Tibial artery (tissue), 4 donors: ENCODE measurements at regions not wholly inside any gene's neighbourhood (a gene's known extent, or its start where the extent isn't known, plus 50 kb on each side); places are given as distances from the start of the nearest gene placed in this dataset.

Source experiments
- DNase-seq, 2 donors: peaks; one replicate each; pipeline ENCODE4 v3.0.0-alpha.2; 2019
- H3K27ac ChIP-seq, 2 donors: fragments of 200-600 bp; sonication (generic) in 1 of 2; 1 replicate in 1 of 2; 2 replicates in 1 of 2; pipeline ENCODE4 v1.5.1; 2018 to 2019; ENCODE audit warnings: mild to moderate bottlenecking in 1 of 2
- H3K27me3 ChIP-seq, 2 donors: fragments of 200-600 bp; sonication (generic) in 1 of 2; one replicate each; pipeline versions ENCODE4 v1.5.1 to v1.6.0; 2016 to 2019
- H3K36me3 ChIP-seq, 3 donors: fragments of 200-600 bp; sonication (generic) in 2 of 3; one replicate each; pipeline ENCODE4 v1.5.1; 2016 to 2019; ENCODE audit warnings: mild to moderate bottlenecking in 2 of 3
- H3K4me1 ChIP-seq, 4 donors: fragments of 200-600 bp; sonication (generic) in 2 of 4; 1 replicate in 3 of 4; 2 replicates in 1 of 4; pipeline ENCODE4 v1.5.1; 2016 to 2019
- H3K4me3 ChIP-seq, 2 donors: fragments of 200-600 bp; sonication (generic) in 1 of 2; 1 replicate in 1 of 2; 2 replicates in 1 of 2; pipeline ENCODE4 v1.5.1; 2018 to 2019; ENCODE audit warnings: mild to moderate bottlenecking in 2 of 2
- H3K9me3 ChIP-seq, 3 donors: fragments of 200-600 bp; sonication (generic) in 1 of 3; one replicate each; pipeline ENCODE4 v1.5.1; 2016 to 2019
- intact Hi-C: fragments of 100-400 bp; cut with DNase I; formaldehyde crosslinking; loops from one replicate; pipeline ENCODE4 v1.15.0; 2023; ENCODE audit warnings: low total_unique reads
- TF ChIP-seq, protein P1 (sequence below), 2 experiments: fragments of 200-600 bp in 1 of 2; fragments of 450-650 bp in 1 of 2; IDR thresholded peaks; one replicate each; pipeline ENCODE4 v1.5.1; 2017 to 2019; ENCODE audit warnings: antibody characterized with exemption in 2 of 2, mild to moderate bottlenecking in 1 of 2, moderate library complexity in 1 of 2

- peak in 1 of 2 donors; percentile 49 for DNase-seq
- intact Hi-C loops, result no loop called here
- Histone ChIP-seq H3K36me3 (no peaks in the 10 kb centered on the region), H3K27me3 (no peaks in the 10 kb centered on the region), H3K4me1 (peaks cover 0 to 27% (median 6%) of the 10 kb centered on the region in 4 donors), H3K4me3 (peak overlapping the region in 1 of 2 donors; percentile 7), H3K27ac (peak overlapping the region; percentile 42), H3K9me3 (no peaks in the 10 kb centered on the region)
- TF ChIP-seq, protein P1, sequence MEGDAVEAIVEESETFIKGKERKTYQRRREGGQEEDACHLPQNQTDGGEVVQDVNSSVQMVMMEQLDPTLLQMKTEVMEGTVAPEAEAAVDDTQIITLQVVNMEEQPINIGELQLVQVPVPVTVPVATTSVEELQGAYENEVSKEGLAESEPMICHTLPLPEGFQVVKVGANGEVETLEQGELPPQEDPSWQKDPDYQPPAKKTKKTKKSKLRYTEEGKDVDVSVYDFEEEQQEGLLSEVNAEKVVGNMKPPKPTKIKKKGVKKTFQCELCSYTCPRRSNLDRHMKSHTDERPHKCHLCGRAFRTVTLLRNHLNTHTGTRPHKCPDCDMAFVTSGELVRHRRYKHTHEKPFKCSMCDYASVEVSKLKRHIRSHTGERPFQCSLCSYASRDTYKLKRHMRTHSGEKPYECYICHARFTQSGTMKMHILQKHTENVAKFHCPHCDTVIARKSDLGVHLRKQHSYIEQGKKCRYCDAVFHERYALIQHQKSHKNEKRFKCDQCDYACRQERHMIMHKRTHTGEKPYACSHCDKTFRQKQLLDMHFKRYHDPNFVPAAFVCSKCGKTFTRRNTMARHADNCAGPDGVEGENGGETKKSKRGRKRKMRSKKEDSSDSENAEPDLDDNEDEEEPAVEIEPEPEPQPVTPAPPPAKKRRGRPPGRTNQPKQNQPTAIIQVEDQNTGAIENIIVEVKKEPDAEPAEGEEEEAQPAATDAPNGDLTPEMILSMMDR (IDR thresholded peaks at IDR 0.05), result no peak
Measured at GRCh38 chr2:144607891-144608521, 88.1 kb upstream of the ZEB2 start.

DNA sequence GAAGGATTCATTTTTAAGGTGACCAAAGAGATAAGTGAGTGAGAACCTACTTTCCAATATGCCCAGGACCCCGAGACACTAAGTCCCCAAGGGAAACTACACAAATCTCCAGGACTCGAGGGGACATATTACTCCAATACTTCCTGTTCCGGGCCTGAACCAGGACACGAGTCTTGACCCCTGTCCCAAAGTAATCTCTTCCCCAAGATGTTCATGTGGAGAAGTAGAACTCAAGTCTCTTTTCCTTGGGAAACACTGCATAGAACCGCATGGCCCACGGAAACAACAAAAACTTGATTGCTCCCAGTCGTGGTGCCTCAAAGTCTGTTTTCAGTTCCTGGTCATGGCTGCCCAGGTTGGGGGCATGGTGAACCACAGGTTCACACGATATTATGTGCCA is 87.2 kb upstream of the ZEB2 start:
- DNase-seq, result no peak
- no peak overlapping the region for H3K4me3 ChIP-seq
- H3K27ac ChIP-seq, result peak overlapping the region; percentile 42
- H3K36me3 ChIP-seq, result no peaks in the 10 kb centered on the region
- no peaks in the 10 kb centered on the region for H3K27me3 ChIP-seq
- no peaks in the 10 kb centered on the region for H3K9me3 ChIP-seq
- intact Hi-C loops, result no loop called here
- TF ChIP-seq, protein P1 (IDR thresholded peaks at IDR 0.05), result no peak
- H3K4me1 ChIP-seq, result peaks cover 0 to 31% (median 6%) of the 10 kb centered on the region in 4 donors

DNA sequence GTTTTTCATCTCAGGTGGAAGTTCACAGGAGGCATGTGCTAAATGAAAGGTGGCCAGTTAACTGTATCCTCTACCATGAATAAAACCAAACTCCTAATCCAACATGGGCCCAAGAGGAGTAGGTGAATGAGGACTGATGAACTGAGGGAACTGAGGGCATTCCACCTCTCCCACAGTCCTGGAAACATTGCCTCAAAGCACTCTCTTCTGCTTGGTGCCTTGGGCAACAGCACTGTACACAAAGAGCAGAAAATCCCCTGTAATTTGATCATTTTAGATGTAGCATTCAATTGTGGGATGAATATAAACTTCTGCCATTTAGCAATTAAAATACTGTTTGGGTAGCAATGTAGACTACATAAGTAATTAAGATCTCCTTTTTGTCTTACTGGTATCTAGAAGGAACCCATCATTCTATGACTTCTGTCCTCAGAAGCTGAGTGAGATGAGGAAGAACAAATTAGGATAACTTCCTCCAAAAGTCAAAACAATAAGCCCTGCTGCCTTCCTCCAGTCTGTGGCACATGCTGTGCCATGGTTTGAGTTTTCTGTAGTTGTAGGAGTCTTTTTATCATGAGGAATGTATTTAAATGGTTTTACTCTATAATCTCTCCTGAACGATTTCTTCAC is 86.7 kb upstream of the ZEB2 start:
- Histone ChIP-seq H3K4me3 (no peak overlapping the region), H3K27me3 (no peaks in the 10 kb centered on the region), H3K4me1 (peaks cover 0 to 31% (median 6%) of the 10 kb centered on the region in 4 donors), H3K27ac (no peak overlapping the region), H3K9me3 (no peaks in the 10 kb centered on the region), H3K36me3 (no peaks in the 10 kb centered on the region)
- intact Hi-C loops, result no loop called here
- TF ChIP-seq, protein P1 (IDR thresholded peaks at IDR 0.05), result no peak
- DNase-seq, result no peak

GRCh38 chr2:144605231-144605840 is 85.4 kb upstream of the ZEB2 start:
- no peaks in the 10 kb centered on the region for H3K36me3 ChIP-seq
- H3K4me1 ChIP-seq, result peaks cover 0 to 31% (median 6%) of the 10 kb centered on the region in 4 donors
- no peak overlapping the region for H3K4me3 ChIP-seq
- TF ChIP-seq, protein P1 (IDR thresholded peaks at IDR 0.05), result no peak
- DNase-seq, result no peak
- intact Hi-C loops, result no loop called here
- H3K27ac ChIP-seq, result no peak overlapping the region
- no peaks in the 10 kb centered on the region for H3K27me3 ChIP-seq
- no peaks in the 10 kb centered on the region for H3K9me3 ChIP-seq

GRCh38 chr2:144603334-144603733 is 83.4 kb upstream of the ZEB2 start:
- no peaks in the 10 kb centered on the region for H3K36me3 ChIP-seq
- H3K27ac ChIP-seq, result no peak overlapping the region
- H3K27me3 ChIP-seq, result no peaks in the 10 kb centered on the region
- DNase-seq, result no peak
- intact Hi-C loops, result no loop called here
- H3K4me3 ChIP-seq, result no peak overlapping the region
- no peaks in the 10 kb centered on the region for H3K9me3 ChIP-seq
- TF ChIP-seq, protein P1 (IDR thresholded peaks at IDR 0.05), result no peak
- peaks cover 0 to 23% (median 3%) of the 10 kb centered on the region in 4 donors for H3K4me1 ChIP-seq
